ENCODE measurements at regions not wholly inside any gene's neighbourhood (a gene's known extent, or its start where the extent isn't known, plus 50 kb on each side); places are given as distances from the start of the nearest gene placed in this dataset.

- Histone ChIP-seq H3K4me2 (no peak overlapping the region), H3K27ac (no peak overlapping the region), H3K4me1 (no peaks in the 10 kb centered on the region), H3K9me3 (0 out of 3 replicates have a peak, but pooled peaks cover 3% of the 10 kb centered on the region), H3K4me3 (no peak overlapping the region)
- ATAC-seq (no peak), DNase-seq (ENCODE audit: low read depth in 1 of 2, low spot score in 1 of 2) (no peak), FAIRE-seq (no peak)
- WGBS (ENCODE audit: missing lambda C conversion rate): 29% methylated on average over 3 of the region's 3 CpGs
- ChIA-PET CTCF (no interaction called here), POLR2A (no interaction called here)
- TF ChIP-seq POLR2A (IDR thresholded peaks at IDR 0.05; ENCODE audit: low read length): no peak
- no peak for TF ChIP-seq REST (IDR thresholded peaks at IDR 0.05)
- no peak for TF ChIP-seq BHLHE40 (IDR thresholded peaks at IDR 0.05; ENCODE audit: low read depth, low read length)
- no peak for TF ChIP-seq NFE2L2 (conservative IDR thresholded peaks at IDR 0.05; ENCODE audit: low read length)
- TF ChIP-seq SMC3 (IDR thresholded peaks at IDR 0.05): no peak
- TF ChIP-seq TFCP2L1 (CRISPR knock-in tag; IDR thresholded peaks at IDR 0.05): no peak
- TF ChIP-seq, protein P1, sequence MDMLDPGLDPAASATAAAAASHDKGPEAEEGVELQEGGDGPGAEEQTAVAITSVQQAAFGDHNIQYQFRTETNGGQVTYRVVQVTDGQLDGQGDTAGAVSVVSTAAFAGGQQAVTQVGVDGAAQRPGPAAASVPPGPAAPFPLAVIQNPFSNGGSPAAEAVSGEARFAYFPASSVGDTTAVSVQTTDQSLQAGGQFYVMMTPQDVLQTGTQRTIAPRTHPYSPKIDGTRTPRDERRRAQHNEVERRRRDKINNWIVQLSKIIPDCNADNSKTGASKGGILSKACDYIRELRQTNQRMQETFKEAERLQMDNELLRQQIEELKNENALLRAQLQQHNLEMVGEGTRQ (IDR thresholded peaks at IDR 0.05): no peak
- TF ChIP-seq GATA3 (IDR thresholded peaks at IDR 0.05; ENCODE audit: borderline replicate concordance): no peak
- no peak for TF ChIP-seq MAZ (IDR thresholded peaks at IDR 0.05; ENCODE audit: borderline replicate concordance, low read depth, low read length)
- TF ChIP-seq FOXS1 (CRISPR knock-in tag; IDR thresholded peaks at IDR 0.05): no peak
- TF ChIP-seq ELK1 (IDR thresholded peaks at IDR 0.05; ENCODE audit: low read depth, low read length): no peak
- no peak for TF ChIP-seq MAFK (IDR thresholded peaks at IDR 0.05; ENCODE audit: partially characterized antibody)
- TF ChIP-seq, protein P2, sequence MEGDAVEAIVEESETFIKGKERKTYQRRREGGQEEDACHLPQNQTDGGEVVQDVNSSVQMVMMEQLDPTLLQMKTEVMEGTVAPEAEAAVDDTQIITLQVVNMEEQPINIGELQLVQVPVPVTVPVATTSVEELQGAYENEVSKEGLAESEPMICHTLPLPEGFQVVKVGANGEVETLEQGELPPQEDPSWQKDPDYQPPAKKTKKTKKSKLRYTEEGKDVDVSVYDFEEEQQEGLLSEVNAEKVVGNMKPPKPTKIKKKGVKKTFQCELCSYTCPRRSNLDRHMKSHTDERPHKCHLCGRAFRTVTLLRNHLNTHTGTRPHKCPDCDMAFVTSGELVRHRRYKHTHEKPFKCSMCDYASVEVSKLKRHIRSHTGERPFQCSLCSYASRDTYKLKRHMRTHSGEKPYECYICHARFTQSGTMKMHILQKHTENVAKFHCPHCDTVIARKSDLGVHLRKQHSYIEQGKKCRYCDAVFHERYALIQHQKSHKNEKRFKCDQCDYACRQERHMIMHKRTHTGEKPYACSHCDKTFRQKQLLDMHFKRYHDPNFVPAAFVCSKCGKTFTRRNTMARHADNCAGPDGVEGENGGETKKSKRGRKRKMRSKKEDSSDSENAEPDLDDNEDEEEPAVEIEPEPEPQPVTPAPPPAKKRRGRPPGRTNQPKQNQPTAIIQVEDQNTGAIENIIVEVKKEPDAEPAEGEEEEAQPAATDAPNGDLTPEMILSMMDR (IDR thresholded peaks at IDR 0.05): no peak
- no peak for TF ChIP-seq HOXB5 (CRISPR knock-in tag; IDR thresholded peaks at IDR 0.05)
- no peak for TF ChIP-seq EHMT2 (IDR thresholded peaks at IDR 0.05; ENCODE audit: low read depth)
- TF ChIP-seq CBX8 (IDR thresholded peaks at IDR 0.05): no peak
- TF ChIP-seq, protein P3, sequence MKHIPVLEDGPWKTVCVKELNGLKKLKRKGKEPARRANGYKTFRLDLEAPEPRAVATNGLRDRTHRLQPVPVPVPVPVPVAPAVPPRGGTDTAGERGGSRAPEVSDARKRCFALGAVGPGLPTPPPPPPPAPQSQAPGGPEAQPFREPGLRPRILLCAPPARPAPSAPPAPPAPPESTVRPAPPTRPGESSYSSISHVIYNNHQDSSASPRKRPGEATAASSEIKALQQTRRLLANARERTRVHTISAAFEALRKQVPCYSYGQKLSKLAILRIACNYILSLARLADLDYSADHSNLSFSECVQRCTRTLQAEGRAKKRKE (CRISPR knock-in tag; IDR thresholded peaks at IDR 0.05; ENCODE audit: low read depth): no peak
Observed at GRCh38 chr7:138345567-138345966, 114.5 kb upstream of the TRIM24 start.

GRCh38 chr7:138346975-138347374 lies 113.1 kb upstream of the TRIM24 start:
- ATAC-seq (no peak), FAIRE-seq (no peak), DNase-seq (ENCODE audit: low read depth in 1 of 2, low spot score in 1 of 2) (no peak)
- Histone ChIP-seq H3K4me3 (no peak overlapping the region), H3K4me1 (no peaks in the 10 kb centered on the region), H3K9me3 (0 out of 3 replicates have a peak, but pooled peaks cover 7% of the 10 kb centered on the region), H3K27ac (no peak overlapping the region), H3K4me2 (no peak overlapping the region)
- ChIA-PET POLR2A (no interaction called here), CTCF (no interaction called here)
- WGBS (ENCODE audit: missing lambda C conversion rate): 55% methylated on average over 2 of the region's 2 CpGs
- TF ChIP-seq, protein P4, sequence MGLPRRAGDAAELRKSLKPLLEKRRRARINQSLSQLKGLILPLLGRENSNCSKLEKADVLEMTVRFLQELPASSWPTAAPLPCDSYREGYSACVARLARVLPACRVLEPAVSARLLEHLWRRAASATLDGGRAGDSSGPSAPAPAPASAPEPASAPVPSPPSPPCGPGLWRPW (IDR thresholded peaks at IDR 0.05): no peak
- TF ChIP-seq POLR2A (IDR thresholded peaks at IDR 0.05; ENCODE audit: low read length): no peak
- TF ChIP-seq NPAS2 (CRISPR knock-in tag; IDR thresholded peaks at IDR 0.05; ENCODE audit: borderline replicate concordance): no peak
- TF ChIP-seq HOXB5 (CRISPR knock-in tag; IDR thresholded peaks at IDR 0.05): no peak
- TF ChIP-seq SREBF2 (IDR thresholded peaks at IDR 0.05): no peak
- no peak for TF ChIP-seq REST (IDR thresholded peaks at IDR 0.05)
- no peak for TF ChIP-seq KDM5A (IDR thresholded peaks at IDR 0.05)
- no peak for TF ChIP-seq BHLHE40 (IDR thresholded peaks at IDR 0.05; ENCODE audit: low read depth, low read length)
- no peak for TF ChIP-seq POLR2AphosphoS2 (conservative IDR thresholded peaks at IDR 0.05; ENCODE audit: low read length)
- no peak for TF ChIP-seq TP53 (CRISPR knock-in tag; IDR thresholded peaks at IDR 0.05)
- no peak for TF ChIP-seq EP300 (IDR thresholded peaks at IDR 0.05)
- no peak for TF ChIP-seq ELK1 (IDR thresholded peaks at IDR 0.05; ENCODE audit: low read depth, low read length)
